Upper lobe of right lung (tissue), 1 donor: ENCODE measurements at regions not wholly inside any gene's neighbourhood (a gene's known extent, or its start where the extent isn't known, plus 50 kb on each side); places are given as distances from the start of the nearest gene placed in this dataset.

Experiments
- ATAC-seq: fragments of 200-7000 bp; cut with Tn5 transposase; one replicate; pipeline ENCODE4 v1.9.1; 2020; ENCODE audit warnings: mild to moderate bottlenecking, moderate library complexity
- DNase-seq: peaks from one replicate; pipeline ENCODE4 v3.0.0-alpha.2; 2020
- H3K27ac ChIP-seq: fragments of 200-600 bp; one replicate; pipeline ENCODE4 v1.8.0; 2022
- H3K27me3 ChIP-seq: fragments of 200-600 bp; one replicate; pipeline ENCODE4 v1.8.0; 2022; ENCODE audit warnings: mild to moderate bottlenecking
- H3K36me3 ChIP-seq: fragments of 200-600 bp; one replicate; pipeline ENCODE4 v1.8.0; 2022
- H3K4me1 ChIP-seq: fragments of 200-600 bp; one replicate; pipeline ENCODE4 v1.8.0; 2022
- H3K4me3 ChIP-seq: fragments of 200-600 bp; one replicate; pipeline ENCODE4 v1.8.0; 2022; ENCODE audit warnings: mild to moderate bottlenecking
- H3K9me3 ChIP-seq: fragments of 200-600 bp; one replicate; pipeline ENCODE4 v1.8.0; 2022
- CTCF ChIP-seq: fragments of 200-600 bp; IDR thresholded peaks from one replicate; pipeline ENCODE4 v1.8.0; 2022; ENCODE audit warnings: antibody characterized with exemption
- intact Hi-C: fragments of 100-400 bp; cut with DNase I; formaldehyde crosslinking; loops from one replicate; pipeline ENCODE4 v1.11.0; 2022
- donor health status: DM: no; HTN: yes; CAD: no; lungs with severe emphysema.

- H3K27me3 ChIP-seq, result no peaks in the 10 kb centered on the region
- no peaks in the 10 kb centered on the region for H3K36me3 ChIP-seq
- no peak overlapping the region for H3K4me3 ChIP-seq
- no peak for TF ChIP-seq CTCF
- H3K4me1 ChIP-seq, result no peaks in the 10 kb centered on the region
- DNase-seq (no peak), ATAC-seq (no peak)
- H3K9me3 ChIP-seq, result no peaks in the 10 kb centered on the region
- no peak overlapping the region for H3K27ac ChIP-seq
- intact Hi-C loops, result no loop called here
Observed at GRCh38 chr2:103880081-103880834, 973.7 kb upstream of the POU3F3 start.

GRCh38 chr2:103887625-103888024 is 966.3 kb upstream of the POU3F3 start:
- no peaks in the 10 kb centered on the region for H3K36me3 ChIP-seq
- no peaks in the 10 kb centered on the region for H3K4me1 ChIP-seq
- no peaks in the 10 kb centered on the region for H3K27me3 ChIP-seq
- H3K4me3 ChIP-seq, result no peak overlapping the region
- no peak for TF ChIP-seq CTCF
- intact Hi-C loops, result no loop called here
- ATAC-seq (no peak), DNase-seq (no peak)
- H3K9me3 ChIP-seq, result no peaks in the 10 kb centered on the region
- H3K27ac ChIP-seq, result no peak overlapping the region

GRCh38 chr2:103896182-103896581 is 957.7 kb upstream of the POU3F3 start:
- no peaks in the 10 kb centered on the region for H3K4me1 ChIP-seq
- no peaks in the 10 kb centered on the region for H3K9me3 ChIP-seq
- no peak overlapping the region for H3K27ac ChIP-seq
- H3K4me3 ChIP-seq, result no peak overlapping the region
- DNase-seq (no peak), ATAC-seq (no peak)
- no peaks in the 10 kb centered on the region for H3K27me3 ChIP-seq
- TF ChIP-seq CTCF, result no peak
- H3K36me3 ChIP-seq, result no peaks in the 10 kb centered on the region
- intact Hi-C loops, result no loop called here

GRCh38 chr2:103898561-103898960 is 955.4 kb upstream of the POU3F3 start:
- H3K27ac ChIP-seq, result no peak overlapping the region
- DNase-seq, result no peak
- no peak for ATAC-seq
- TF ChIP-seq CTCF, result no peak
- no peaks in the 10 kb centered on the region for H3K4me1 ChIP-seq
- no peaks in the 10 kb centered on the region for H3K27me3 ChIP-seq
- H3K4me3 ChIP-seq, result no peak overlapping the region
- intact Hi-C loops, result no loop called here
- no peaks in the 10 kb centered on the region for H3K9me3 ChIP-seq
- no peaks in the 10 kb centered on the region for H3K36me3 ChIP-seq

GRCh38 chr2:103902347-103902746 is 951.6 kb upstream of the POU3F3 start:
- no peaks in the 10 kb centered on the region for H3K27me3 ChIP-seq
- no peak overlapping the region for H3K4me3 ChIP-seq
- no peaks in the 10 kb centered on the region for H3K4me1 ChIP-seq
- ATAC-seq (no peak), DNase-seq (no peak)
- no peaks in the 10 kb centered on the region for H3K9me3 ChIP-seq
- H3K27ac ChIP-seq, result no peak overlapping the region
- no peaks in the 10 kb centered on the region for H3K36me3 ChIP-seq
- intact Hi-C loops, result no loop called here
- no peak for TF ChIP-seq CTCF

GRCh38 chr2:103921161-103921560 is 932.8 kb upstream of the POU3F3 start:
- H3K4me3 ChIP-seq, result no peak overlapping the region
- no peaks in the 10 kb centered on the region for H3K4me1 ChIP-seq
- intact Hi-C loops, result no loop called here
- H3K27me3 ChIP-seq, result no peaks in the 10 kb centered on the region
- no peak for DNase-seq
- H3K36me3 ChIP-seq, result no peaks in the 10 kb centered on the region
- H3K27ac ChIP-seq, result no peak overlapping the region
- ATAC-seq, result no peak
- no peak for TF ChIP-seq CTCF
- H3K9me3 ChIP-seq, result no peaks in the 10 kb centered on the region
